ENCODE measurements at regions not wholly inside any gene's neighbourhood (a gene's known extent, or its start where the extent isn't known, plus 50 kb on each side); places are given as distances from the start of the nearest gene placed in this dataset.
"Not testable (repeated sequence)": the region's sequence is repeated elsewhere in the genome, so short reads cannot be mapped to it uniquely, and the experiment has no call there.

DNA sequence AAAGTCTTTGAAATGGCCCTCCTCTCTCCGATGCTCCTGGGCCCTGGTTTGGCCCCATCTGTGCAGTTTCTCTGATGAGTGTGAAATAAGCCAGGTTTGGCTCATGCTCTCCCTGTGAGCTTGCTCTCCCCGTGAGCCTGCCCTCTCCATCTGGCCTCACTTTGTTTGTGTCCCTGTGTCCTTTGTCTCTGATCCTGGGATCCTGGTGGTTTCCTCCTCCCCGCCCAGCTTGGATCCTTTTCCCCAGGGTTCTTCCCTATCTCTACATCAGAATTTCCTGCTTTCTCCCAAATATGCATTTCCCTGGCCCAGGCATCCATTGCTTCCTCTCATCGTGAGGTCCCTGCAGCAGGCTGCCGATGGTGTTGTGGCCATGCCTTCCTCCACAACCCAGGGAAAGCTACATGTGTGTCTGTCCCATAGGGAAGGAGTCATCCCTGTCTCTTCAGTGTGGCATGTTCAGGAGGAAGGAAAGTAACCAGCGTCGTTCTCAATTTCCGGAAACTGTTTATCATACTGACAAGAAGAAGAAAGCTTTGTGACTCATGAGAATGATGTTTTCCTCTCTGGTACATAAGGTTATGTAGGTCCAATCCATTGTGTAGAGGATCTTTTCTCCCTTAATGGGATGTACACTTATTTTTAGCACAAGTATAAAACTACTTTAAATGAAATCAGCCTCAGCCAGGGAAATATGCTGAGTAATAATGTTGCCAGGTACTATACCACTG lies 956.6 kb downstream of the SPATA31A6 start:
- DNase-seq; H3K9me3 ChIP-seq (ENCODE audit: control extremely low read depth in 1 of 5, control insufficient read depth in 4 of 5, insufficient read depth in 2 of 5, low read depth in 1 of 5, low read length in 4 of 5); CTCF ChIA-PET; H3K4me3 ChIP-seq (ENCODE audit: control insufficient read depth in 1 of 7, extremely low read depth in 1 of 7, insufficient read depth in 4 of 7, low read depth in 2 of 7, low read length in 6 of 7); H3K27ac ChIP-seq (ENCODE audit: insufficient read depth in 1 of 2, low read depth in 1 of 2, low read length in 2 of 2, poor library complexity in 1 of 2, severe bottlenecking in 2 of 2); H3K36me3 ChIP-seq (ENCODE audit: control insufficient read depth in 4 of 4, insufficient read depth in 4 of 4, low read length in 3 of 4); H3K27me3 ChIP-seq (replicated peaks in 2 of 5; ENCODE audit: control insufficient read depth in 4 of 5, insufficient read depth in 5 of 5, low read length in 4 of 5); H3K4me1 ChIP-seq (ENCODE audit: control extremely low read depth in 1 of 4, control insufficient read depth in 4 of 4, insufficient read depth in 4 of 4, low read length in 3 of 4); POLR2A ChIA-PET: not testable (repeated sequence)
- 100% methylated on average over 1 of the region's 8 CpGs for WGBS (ENCODE audit: insufficient coverage)

Data from common myeloid progenitor, CD34-positive (primary cell).